GM18861 (cell line): ENCODE measurements at regions not wholly inside any gene's neighbourhood (a gene's known extent, or its start where the extent isn't known, plus 50 kb on each side); places are given as distances from the start of the nearest gene placed in this dataset.
"Not testable (repeated sequence)": the region's sequence is repeated elsewhere in the genome, so short reads cannot be mapped to it uniquely, and the experiment has no call there.

Experiments used
- ATAC-seq: cut with Tn5 transposase; IDR thresholded peaks from one replicate; pipeline ENCODE4 v1.9.1; 2021; ENCODE audit not compliant: unreplicated experiment

GRCh38 chr17:71779482-71779881 is 341.3 kb upstream of the SOX9 start:
- ATAC-seq = no peak

- no peak for ATAC-seq
Measured at GRCh38 chr17:71780596-71780995, 340.2 kb upstream of the SOX9 start.

GRCh38 chr17:71782021-71782420 is 338.8 kb upstream of the SOX9 start:
- not testable (repeated sequence) for ATAC-seq

- ATAC-seq = no peak
Measured at GRCh38 chr17:71790791-71791190, 330.0 kb upstream of the SOX9 start.

GRCh38 chr17:71791311-71791710 is 329.5 kb upstream of the SOX9 start:
- no peak for ATAC-seq

- ATAC-seq = no peak
Measured at GRCh38 chr17:71792966-71793365, 327.9 kb upstream of the SOX9 start.

GRCh38 chr17:71793518-71793917 is 327.3 kb upstream of the SOX9 start:
- no peak for ATAC-seq

GRCh38 chr17:71798701-71799100 is 322.1 kb upstream of the SOX9 start:
- no peak for ATAC-seq

- ATAC-seq = no peak
Measured at GRCh38 chr17:71799657-71800056, 321.2 kb upstream of the SOX9 start.

- ATAC-seq = no peak
Measured at GRCh38 chr17:71801301-71801700, 319.5 kb upstream of the SOX9 start.

- ATAC-seq = no peak
Measured at GRCh38 chr17:71802663-71803062, 318.2 kb upstream of the SOX9 start.

GRCh38 chr17:71803656-71804284 is 317.1 kb upstream of the SOX9 start:
- no peak for ATAC-seq

- ATAC-seq = no peak
Measured at GRCh38 chr17:71809537-71809936, 311.3 kb upstream of the SOX9 start.

- not testable (repeated sequence) for ATAC-seq
Measured at GRCh38 chr17:71813861-71814260, 307.0 kb upstream of the SOX9 start.

- no peak for ATAC-seq
Measured at GRCh38 chr17:71821511-71821910, 299.3 kb upstream of the SOX9 start.

GRCh38 chr17:71824671-71825070 is 296.1 kb upstream of the SOX9 start:
- ATAC-seq = no peak

GRCh38 chr17:71825687-71826086 is 295.1 kb upstream of the SOX9 start:
- no peak for ATAC-seq

- no peak for ATAC-seq
Measured at GRCh38 chr17:71828182-71828596, 292.6 kb upstream of the SOX9 start.

GRCh38 chr17:71830866-71831265 is 290.0 kb upstream of the SOX9 start:
- ATAC-seq = no peak

GRCh38 chr17:71842986-71843385 is 277.8 kb upstream of the SOX9 start:
- no peak for ATAC-seq

- no peak for ATAC-seq
Measured at GRCh38 chr17:71845337-71845736, 275.5 kb upstream of the SOX9 start.

- no peak for ATAC-seq
Measured at GRCh38 chr17:71846561-71847110, 274.2 kb upstream of the SOX9 start.
